HepG2 (cell line): ENCODE measurements at regions not wholly inside any gene's neighbourhood (a gene's known extent, or its start where the extent isn't known, plus 50 kb on each side); places are given as distances from the start of the nearest gene placed in this dataset.

Source experiments
- CHD4 ChIP-seq: fragments of 200-600 bp; sonication (generic); IDR thresholded peaks from 2 replicates; pipeline ENCODE4 v1.7.0; 2017; ENCODE audit warnings: mild to moderate bottlenecking, low read length, borderline replicate concordance
- DMAP1 ChIP-seq: IDR thresholded peaks from 2 replicates; pipeline ENCODE4 v1.6.1; 2016
- ERF ChIP-seq: IDR thresholded peaks from 2 replicates; pipeline ENCODE4 v1.6.1; 2018; ENCODE audit warnings: missing biosample characterization, missing genetic modification reagents
- FOSL2 ChIP-seq: sonication (generic); formaldehyde crosslinking; IDR thresholded peaks from 2 replicates; pipeline ENCODE4 v1.4.0; 2020; ENCODE audit warnings: missing genetic modification reagents
- FOXO1 ChIP-seq: sonication (generic); formaldehyde crosslinking; IDR thresholded peaks from 2 replicates; pipeline ENCODE4 v1.4.0; 2020; ENCODE audit warnings: missing genetic modification reagents
- HMGXB3 ChIP-seq: sonication (generic); formaldehyde crosslinking; IDR thresholded peaks from 2 replicates; pipeline ENCODE4 v1.4.0; 2020; ENCODE audit warnings: missing genetic modification reagents, borderline replicate concordance
- IRF2 ChIP-seq: IDR thresholded peaks from 2 replicates; pipeline ENCODE4 v1.6.1; 2018; ENCODE audit warnings: missing genetic modification reagents, missing compliant biosample characterization
- KDM2A ChIP-seq: sonication (generic); formaldehyde crosslinking; IDR thresholded peaks from 2 replicates; pipeline ENCODE4 v1.4.0; 2020; ENCODE audit warnings: low read depth, missing genetic modification reagents, borderline replicate concordance
- KDM3A ChIP-seq: IDR thresholded peaks from 2 replicates; pipeline ENCODE4 v1.6.1; 2018; ENCODE audit warnings: low read depth, missing compliant biosample characterization
- MAZ ChIP-seq, 2 experiments: sonication (generic) in 1 of 2; formaldehyde crosslinking in 1 of 2; IDR thresholded peaks; 2 replicates each; pipeline versions ENCODE4 v1.5.0 to v1.6.1; 2012 to 2020; ENCODE audit warnings: low read depth in 2 of 2, mild to moderate bottlenecking in 2 of 2, borderline replicate concordance in 1 of 2, improper control_type of control experiment in 1 of 2, low read length in 1 of 2, missing genetic modification reagents in 1 of 2, moderate library complexity in 1 of 2
- MEIS2 ChIP-seq: sonication (generic); formaldehyde crosslinking; IDR thresholded peaks from 2 replicates; pipeline ENCODE4 v1.9.0; 2021; ENCODE audit warnings: mild to moderate bottlenecking, missing genetic modification reagents
- MTF1 ChIP-seq: sonication (generic); formaldehyde crosslinking; IDR thresholded peaks from 2 replicates; pipeline ENCODE4 v1.5.0; 2020; ENCODE audit warnings: missing genetic modification reagents
- NFE2L2 ChIP-seq: fragments of 150-350 bp; IDR thresholded peaks from 2 replicates; pipeline ENCODE4 v1.6.1; 2014; ENCODE audit warnings: low read length
- NFKB2 ChIP-seq: sonication (generic); formaldehyde crosslinking; IDR thresholded peaks from 2 replicates; pipeline ENCODE4 v1.4.0; 2020; ENCODE audit warnings: missing genetic modification reagents, borderline replicate concordance
- NR2C2 ChIP-seq: sonication (generic); formaldehyde crosslinking; IDR thresholded peaks from 2 replicates; pipeline ENCODE4 v1.4.0; 2020; ENCODE audit warnings: missing genetic modification reagents, mild to moderate bottlenecking, moderate library complexity, borderline replicate concordance
- RAD21 ChIP-seq: fragments of 450-650 bp; formaldehyde crosslinking; IDR thresholded peaks from 2 replicates; pipeline ENCODE4 v1.5.0; 2020; ENCODE audit warnings: mild to moderate bottlenecking
- RXRA ChIP-seq: sonication (generic); formaldehyde crosslinking; IDR thresholded peaks from 2 replicates; pipeline ENCODE4 v1.5.1; 2020; ENCODE audit warnings: missing genetic modification reagents
- SAP130 ChIP-seq: IDR thresholded peaks from 2 replicates; pipeline ENCODE4 v1.6.1; 2016; ENCODE audit warnings: low read depth
- STAG1 ChIP-seq: sonication (generic); formaldehyde crosslinking; IDR thresholded peaks from 2 replicates; pipeline ENCODE4 v1.4.0; 2020; ENCODE audit warnings: missing genetic modification reagents
- XRCC5 ChIP-seq: fragments of 200-400 bp; formaldehyde crosslinking; optimal IDR thresholded peaks from 2 replicates; pipeline ENCODE3; 2017; ENCODE audit warnings: mild to moderate bottlenecking, low read length
- ZMYM3 ChIP-seq: sonication (generic); formaldehyde crosslinking; IDR thresholded peaks from 2 replicates; pipeline ENCODE4 v1.5.1; 2020; ENCODE audit warnings: mild to moderate bottlenecking, missing genetic modification reagents
- ZNF34 ChIP-seq: sonication (generic); formaldehyde crosslinking; IDR thresholded peaks from 2 replicates; pipeline ENCODE4 v1.4.0; 2020; ENCODE audit warnings: mild to moderate bottlenecking, missing genetic modification reagents, borderline replicate concordance
- ZNF501 ChIP-seq: sonication (generic); formaldehyde crosslinking; IDR thresholded peaks from 2 replicates; pipeline ENCODE4 v1.5.1; 2020; ENCODE audit warnings: mild to moderate bottlenecking, moderate library complexity, missing genetic modification reagents
- ZNF770 ChIP-seq: sonication (generic); formaldehyde crosslinking; IDR thresholded peaks from 2 replicates; pipeline ENCODE4 v1.5.0; 2020; ENCODE audit warnings: mild to moderate bottlenecking, missing genetic modification reagents

GRCh38 chr9:124126648-124127646, 115.4 kb downstream of the LHX2 start (continued):
- no peak for TF ChIP-seq ZNF770
- 0 out of 2 replicates have a peak, but pooled peaks have one; percentile 31 for TF ChIP-seq MEIS2
- peak; percentile 29; the same call in 1 of the 2 replicates for TF ChIP-seq KDM2A (CRISPR knock-in tag)
- 0 out of 2 replicates have a peak, but pooled peaks have one; percentile 56 for TF ChIP-seq ZNF34 (CRISPR knock-in tag)
- 0 out of 2 replicates have a peak, but pooled peaks have one; percentile 18 for TF ChIP-seq SAP130 (CRISPR knock-in tag)
- no peak for TF ChIP-seq KDM3A (CRISPR knock-in tag)
- peak; percentile 52; the same call in 1 of the 2 replicates for TF ChIP-seq ZMYM3
- 0 out of 2 replicates have a peak, but pooled peaks have one; percentile 19 for TF ChIP-seq NR2C2
- TF ChIP-seq STAG1 (CRISPR knock-in tag) = peak; percentile 96
- TF ChIP-seq IRF2 (CRISPR knock-in tag) = 0 out of 2 replicates have a peak, but pooled peaks have one; percentile 37
- 0 out of 2 replicates have a peak, but pooled peaks have one; percentile 19 for TF ChIP-seq ERF
- TF ChIP-seq FOXO1 = peak; percentile 23; the same call in 1 of the 2 replicates
- peak; percentile 59 for TF ChIP-seq XRCC5
- TF ChIP-seq ZNF501 = peak; percentile 55; the same call in 1 of the 2 replicates
- peak; percentile 34; the same call in 1 of the 2 replicates for TF ChIP-seq CHD4
- no peak for TF ChIP-seq MTF1 (CRISPR knock-in tag)
- no peak for TF ChIP-seq HMGXB3 (CRISPR knock-in tag)
- TF ChIP-seq DMAP1 (CRISPR knock-in tag) = no peak
- 0 out of 2 replicates have a peak, but pooled peaks have one; percentile 15 for TF ChIP-seq FOSL2 (CRISPR knock-in tag)
- no peak for TF ChIP-seq NFE2L2
- TF ChIP-seq NFKB2 (CRISPR knock-in tag) = peak; percentile 29; the same call in 1 of the 2 replicates
- no peak for TF ChIP-seq MAZ (IDR thresholded peaks at IDR 0.05; ENCODE audit: borderline replicate concordance, low read depth, low read length)
- no peak for TF ChIP-seq MAZ (CRISPR knock-in tag; IDR thresholded peaks at IDR 0.05; ENCODE audit: low read depth)
- TF ChIP-seq RXRA = 0 out of 2 replicates have a peak, but pooled peaks have one; percentile 12
- peak; percentile 90 for TF ChIP-seq RAD21 (CRISPR knock-in tag)
